Spleen (tissue), 11 donors: ENCODE measurements at regions not wholly inside any gene's neighbourhood (a gene's known extent, or its start where the extent isn't known, plus 50 kb on each side); places are given as distances from the start of the nearest gene placed in this dataset.
"Not testable (repeated sequence)": the region's sequence is repeated elsewhere in the genome, so short reads cannot be mapped to it uniquely, and the experiment has no call there.

Experiments used
- DNase-seq: peaks from one replicate; pipeline ENCODE4 v3.0.0-alpha.2; 2020
- H3K27ac ChIP-seq, 8 donors: fragments of 200-600 bp; sonication (generic) in 7 of 8; 1 replicate in 4 of 8; 2 replicates in 4 of 8; pipeline versions ENCODE4 v1.5.0 to v1.8.0; 2016 to 2021; ENCODE audit warnings: inconsistent platforms in 4 of 8, mild to moderate bottlenecking in 4 of 8, moderate library complexity in 1 of 8
- H3K27me3 ChIP-seq, 7 donors: fragments of 200-600 bp; sonication (generic) in 6 of 7; replicated peaks in 1 of 7; 1 replicate in 4 of 7; 2 replicates in 3 of 7; pipeline versions ENCODE4 v1.5.0 to v1.8.0; 2016 to 2021; ENCODE audit warnings: inconsistent platforms in 3 of 7, mild to moderate bottlenecking in 1 of 7
- H3K36me3 ChIP-seq, 6 donors: fragments of 200-600 bp; sonication (generic) in 5 of 6; 1 replicate in 4 of 6; 2 replicates in 2 of 6; pipeline versions ENCODE4 v1.5.0 to v1.8.0; 2016 to 2021; ENCODE audit warnings: inconsistent platforms in 2 of 6
- H3K4me1 ChIP-seq, 6 donors: fragments of 200-600 bp; sonication (generic) in 5 of 6; 1 replicate in 3 of 6; 2 replicates in 3 of 6; pipeline versions ENCODE4 v1.5.0 to v1.8.0; 2016 to 2021; ENCODE audit warnings: inconsistent platforms in 3 of 6
- H3K4me3 ChIP-seq, 8 donors: fragments of 200-600 bp; sonication (generic) in 7 of 8; 1 replicate in 4 of 8; 2 replicates in 4 of 8; pipeline versions ENCODE4 v1.5.0 to v1.8.0; 2016 to 2021; ENCODE audit warnings: inconsistent platforms in 4 of 8, mild to moderate bottlenecking in 4 of 8, moderate library complexity in 2 of 8
- H3K9me3 ChIP-seq, 8 donors: fragments of 200-600 bp; sonication (generic) in 7 of 8; 1 replicate in 4 of 8; 2 replicates in 4 of 8; pipeline versions ENCODE4 v1.5.0 to v1.8.0; 2016 to 2021; ENCODE audit warnings: inconsistent platforms in 4 of 8
- POLR2A ChIP-seq, 3 donors: fragments of 450-650 bp; IDR thresholded peaks; one replicate each; pipeline ENCODE4 v1.5.1; 2017; ENCODE audit warnings: antibody characterized with exemption in 3 of 3, mild to moderate bottlenecking in 1 of 3
- POLR2AphosphoS5 ChIP-seq, 3 donors: sonication (generic); formaldehyde crosslinking; IDR thresholded peaks; one replicate each; pipeline ENCODE4 v1.5.1; 2017; ENCODE audit warnings: antibody characterized with exemption in 3 of 3
- WGBS, 5 donors: extraction: QIAGEN DNeasy Blood & Tissue Kit in 3 of 5; methylation state at CpG; one replicate each; pipeline versions ENCODE4 v1.1.5 to v1.1.7; 2013 to 2018; 5-methylcytosine and 5-hydroxymethylcytosine counted together
- intact Hi-C: fragments of 100-400 bp; cut with DNase I; formaldehyde crosslinking; loops from one replicate; pipeline ENCODE4 v1.15.0; 2023; ENCODE audit warnings: low total_unique reads
- TF ChIP-seq, protein P1 (sequence below), 11 experiments: fragments of 200-600 bp in 7 of 11; fragments of 450-650 bp in 4 of 11; sonication (generic) in 4 of 11; IDR thresholded peaks in 8 of 11; conservative IDR thresholded peaks in 3 of 11; 1 replicate in 7 of 11; 2 replicates in 4 of 11; pipeline versions ENCODE4 v1.4.0 to v1.8.0; 2016 to 2021; ENCODE audit warnings: antibody characterized with exemption in 11 of 11, inconsistent platforms in 4 of 11, mild to moderate bottlenecking in 1 of 11
- donor health status: healthy with polysubstance abuse.
- donor health status: DM: no; HTN: no; CAD: no; lungs with moderate emphysema.
- donor health status: DM: no; HTN: no; CAD: no.
- donor health status: Bipolar disorder and iron deficiency.
- donor health status: healthy.
- donor health status: DM: no; HTN: no; CAD: no.
- donor health status: DM: yes; HTN: yes; CAD: no.

DNA sequence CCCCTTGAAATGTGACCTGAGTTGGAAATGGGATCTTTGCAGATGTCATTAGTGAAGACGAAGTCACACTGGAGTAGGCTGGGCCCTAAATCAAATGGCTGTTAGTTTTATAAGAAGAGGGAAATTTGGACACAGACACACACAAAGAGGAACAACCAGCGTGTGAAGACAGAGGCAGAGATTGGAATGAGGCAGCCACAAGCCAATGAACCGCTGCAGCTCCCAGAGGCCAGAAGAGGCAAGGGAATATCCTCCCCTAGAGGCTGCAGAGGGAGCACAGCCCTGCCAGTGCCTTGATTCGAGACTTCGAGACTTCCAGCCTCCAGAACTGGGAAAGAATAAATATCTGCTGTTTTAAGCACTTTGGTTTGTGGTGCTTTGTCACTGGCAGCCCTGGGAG is 484.5 kb downstream of the MN1 start:
- WGBS, 5 donors, result 72 to 82% (median 77%) methylated on average over 5 of the region's 5 CpGs
- H3K4me3 ChIP-seq, result no peak overlapping the region
- H3K9me3 ChIP-seq, result peaks cover 0 to 16% (median 4%) of the 10 kb centered on the region in 8 donors
- no peak overlapping the region for H3K27ac ChIP-seq
- H3K36me3 ChIP-seq, result no peaks in the 10 kb centered on the region
- H3K27me3 ChIP-seq, result peaks cover 0 to 22% (median 0%) of the 10 kb centered on the region in 7 donors
- intact Hi-C loops, result no loop called here
- peaks cover 0 to 8% (median 0%) of the 10 kb centered on the region in 6 donors for H3K4me1 ChIP-seq
- TF ChIP-seq POLR2A (IDR thresholded peaks at IDR 0.05) (no peak), POLR2AphosphoS5 (IDR thresholded peaks at IDR 0.05) (no peak)
- TF ChIP-seq, protein P1, sequence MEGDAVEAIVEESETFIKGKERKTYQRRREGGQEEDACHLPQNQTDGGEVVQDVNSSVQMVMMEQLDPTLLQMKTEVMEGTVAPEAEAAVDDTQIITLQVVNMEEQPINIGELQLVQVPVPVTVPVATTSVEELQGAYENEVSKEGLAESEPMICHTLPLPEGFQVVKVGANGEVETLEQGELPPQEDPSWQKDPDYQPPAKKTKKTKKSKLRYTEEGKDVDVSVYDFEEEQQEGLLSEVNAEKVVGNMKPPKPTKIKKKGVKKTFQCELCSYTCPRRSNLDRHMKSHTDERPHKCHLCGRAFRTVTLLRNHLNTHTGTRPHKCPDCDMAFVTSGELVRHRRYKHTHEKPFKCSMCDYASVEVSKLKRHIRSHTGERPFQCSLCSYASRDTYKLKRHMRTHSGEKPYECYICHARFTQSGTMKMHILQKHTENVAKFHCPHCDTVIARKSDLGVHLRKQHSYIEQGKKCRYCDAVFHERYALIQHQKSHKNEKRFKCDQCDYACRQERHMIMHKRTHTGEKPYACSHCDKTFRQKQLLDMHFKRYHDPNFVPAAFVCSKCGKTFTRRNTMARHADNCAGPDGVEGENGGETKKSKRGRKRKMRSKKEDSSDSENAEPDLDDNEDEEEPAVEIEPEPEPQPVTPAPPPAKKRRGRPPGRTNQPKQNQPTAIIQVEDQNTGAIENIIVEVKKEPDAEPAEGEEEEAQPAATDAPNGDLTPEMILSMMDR (IDR thresholded peaks at IDR 0.05 in 8 of 11, conservative IDR thresholded peaks at IDR 0.05 in 3 of 11), result no peak
- DNase-seq, result no peak

DNA sequence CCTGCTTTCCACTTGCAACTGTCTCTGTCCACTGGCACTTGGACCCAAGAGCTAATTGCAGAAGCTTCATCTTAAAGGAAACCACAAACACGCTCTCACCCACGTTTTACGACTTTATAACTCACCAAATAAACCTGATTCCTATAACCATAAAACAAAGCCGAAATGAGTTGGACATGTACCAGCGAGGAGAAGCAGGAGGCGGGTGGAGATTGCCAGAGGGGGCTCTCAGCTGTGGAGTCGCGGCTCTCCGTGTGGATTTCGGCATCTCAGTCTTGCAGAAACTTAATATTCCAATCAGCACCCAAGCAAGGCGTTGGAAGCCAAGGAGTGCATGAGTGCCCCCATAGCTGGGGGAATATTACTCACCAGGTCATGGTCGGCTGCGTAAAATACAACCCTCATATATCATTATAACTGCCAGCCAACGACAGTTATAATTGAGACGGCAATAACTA is 483.6 kb downstream of the MN1 start:
- intact Hi-C loops, result no loop called here
- Histone ChIP-seq H3K4me3 (no peak overlapping the region), H3K36me3 (no peaks in the 10 kb centered on the region), H3K27me3 (peaks cover 0 to 31% (median under 1%) of the 10 kb centered on the region in 7 donors), H3K27ac (no peak overlapping the region), H3K9me3 (peaks cover 0 to 16% (median 4%) of the 10 kb centered on the region in 8 donors), H3K4me1 (peaks cover 0 to 8% (median 0%) of the 10 kb centered on the region in 6 donors)
- 28 to 40% (median 31%) methylated on average over 15 of the region's 15 CpGs for WGBS, 5 donors
- TF ChIP-seq POLR2A (IDR thresholded peaks at IDR 0.05), result no peak
- TF ChIP-seq POLR2AphosphoS5 (IDR thresholded peaks at IDR 0.05), result no peak
- TF ChIP-seq, protein P1 (IDR thresholded peaks at IDR 0.05 in 8 of 11, conservative IDR thresholded peaks at IDR 0.05 in 3 of 11), result no peak
- DNase-seq, result no peak

DNA sequence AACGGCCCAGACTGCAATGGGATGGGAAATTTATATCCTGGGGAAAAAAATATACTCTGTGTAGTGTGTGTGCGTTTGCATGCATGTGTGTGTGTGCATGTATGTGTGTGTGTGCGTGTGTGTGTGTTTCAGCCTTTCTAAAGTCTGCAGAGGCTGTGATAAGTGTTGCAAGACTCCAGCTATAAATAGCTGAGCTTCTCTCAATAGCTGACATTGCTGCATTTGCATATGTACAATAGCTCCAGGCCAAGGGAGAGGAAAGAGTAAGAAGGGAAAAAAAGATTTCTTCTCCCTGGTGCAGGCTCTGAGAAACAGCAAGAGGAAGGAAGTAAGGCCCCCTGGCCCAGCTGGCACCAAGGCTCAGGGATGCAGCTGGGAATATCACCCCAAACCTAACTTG is 483.0 kb downstream of the MN1 start:
- peaks cover 0 to 8% (median 0%) of the 10 kb centered on the region in 6 donors for H3K4me1 ChIP-seq
- peaks cover 0 to 16% (median 4%) of the 10 kb centered on the region in 8 donors for H3K9me3 ChIP-seq
- no peak overlapping the region for H3K27ac ChIP-seq
- 10 to 22% (median 16%) methylated on average over 3 of the region's 3 CpGs for WGBS, 5 donors
- peaks cover 0 to 36% (median 5%) of the 10 kb centered on the region in 7 donors for H3K27me3 ChIP-seq
- TF ChIP-seq POLR2A (IDR thresholded peaks at IDR 0.05), result no peak
- TF ChIP-seq, protein P1 (IDR thresholded peaks at IDR 0.05 in 8 of 11, conservative IDR thresholded peaks at IDR 0.05 in 3 of 11), result no peak
- TF ChIP-seq POLR2AphosphoS5 (IDR thresholded peaks at IDR 0.05), result no peak
- H3K36me3 ChIP-seq, result no peaks in the 10 kb centered on the region
- no peak overlapping the region for H3K4me3 ChIP-seq
- intact Hi-C loops, result no loop called here
- DNase-seq, result no peak

DNA sequence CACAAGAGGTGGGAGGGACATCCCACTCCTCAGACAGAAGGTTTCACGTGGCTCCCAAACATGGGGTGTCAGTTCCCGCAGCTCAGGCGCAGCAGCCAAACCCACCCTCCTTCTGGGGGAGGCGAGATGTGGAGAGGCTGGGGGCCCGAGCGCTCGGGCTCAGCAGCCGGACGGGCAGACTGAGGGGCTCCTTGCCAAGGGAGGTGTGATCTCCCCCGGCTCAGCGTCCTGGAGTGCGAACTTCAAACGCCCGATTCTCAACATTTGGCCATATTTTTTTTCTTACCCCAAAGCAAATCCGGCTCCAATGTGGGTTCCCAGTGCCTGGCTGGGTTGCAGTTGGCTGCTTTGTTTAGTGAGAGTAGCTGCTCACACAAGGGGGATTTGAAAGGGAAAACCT is 477.9 kb downstream of the MN1 start:
- intact Hi-C loops, result no loop called here
- no peak overlapping the region for H3K27ac ChIP-seq
- WGBS, 5 donors, result 27 to 47% (median 39%) methylated on average over 12 to 15 of the region's 15 CpGs
- H3K9me3 ChIP-seq, result peaks cover 0 to 14% (median 4%) of the 10 kb centered on the region in 8 donors
- peaks cover 0 to 58% (median 12%) of the 10 kb centered on the region in 7 donors for H3K27me3 ChIP-seq
- TF ChIP-seq POLR2A (IDR thresholded peaks at IDR 0.05), result no peak
- no peak for TF ChIP-seq POLR2AphosphoS5 (IDR thresholded peaks at IDR 0.05)
- TF ChIP-seq, protein P1 (IDR thresholded peaks at IDR 0.05 in 8 of 11, conservative IDR thresholded peaks at IDR 0.05 in 3 of 11), result no peak
- DNase-seq, result no peak
- H3K36me3 ChIP-seq, result no peaks in the 10 kb centered on the region
- H3K4me3 ChIP-seq, result no peak overlapping the region
- peaks cover 0 to 1% (median 0%) of the 10 kb centered on the region in 6 donors for H3K4me1 ChIP-seq

DNA sequence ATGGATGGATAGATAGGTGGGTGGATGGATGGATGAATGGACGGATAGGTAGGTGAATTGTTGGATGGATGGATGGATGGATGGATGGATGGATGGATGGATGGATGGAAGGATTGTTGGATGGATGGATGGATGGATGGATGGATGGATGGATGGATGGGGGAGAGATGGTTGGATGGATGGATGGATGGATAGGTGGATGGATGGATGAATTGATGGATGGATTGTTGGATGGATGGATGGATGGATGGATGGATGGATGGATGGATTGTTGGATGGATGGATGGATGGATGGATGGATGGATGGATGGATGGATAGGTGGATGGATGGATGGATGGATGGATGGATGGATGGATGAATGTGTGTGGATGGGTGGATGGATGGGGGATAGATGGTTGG is 476.6 kb downstream of the MN1 start:
- 76 to 94% (median 93%) methylated on average over 1 of the region's 1 CpG for WGBS, 5 donors
- intact Hi-C loops, H3K4me1 ChIP-seq, H3K36me3 ChIP-seq, H3K27ac ChIP-seq, H3K4me3 ChIP-seq, DNase-seq, H3K9me3 ChIP-seq: not testable (repeated sequence)
- peaks cover 0 to 59% (median 12%) of the 10 kb centered on the region in 7 donors for H3K27me3 ChIP-seq
